SK-N-SH treated with all-trans-retinoic acid at 6 μM for 48 hours (cell line): ENCODE measurements at regions not wholly inside any gene's neighbourhood (a gene's known extent, or its start where the extent isn't known, plus 50 kb on each side); places are given as distances from the start of the nearest gene placed in this dataset.

Experiments
- GLIS3 ChIP-seq: fragments of 250-450 bp; sonication (Bioruptor Pico); IDR thresholded peaks from 2 replicates; pipeline ENCODE4 v1.5.0; 2020; ENCODE audit warnings: mild to moderate bottlenecking, moderate library complexity
- ZFP3 ChIP-seq: fragments of 250-450 bp; sonication (Bioruptor Pico); IDR thresholded peaks from 2 replicates; pipeline ENCODE4 v1.5.0; 2020; ENCODE audit warnings: mild to moderate bottlenecking, moderate library complexity
- ZNF70 ChIP-seq: fragments of 450-650 bp; formaldehyde crosslinking; IDR thresholded peaks from 2 replicates; pipeline ENCODE4 v1.5.0; 2020; ENCODE audit warnings: mild to moderate bottlenecking, moderate library complexity

GRCh38 chr17:13096291-13096690, 78.5 kb upstream of the ELAC2 start:
- TF ChIP-seq ZFP3 (CRISPR knock-in tag) (no peak), GLIS3 (CRISPR knock-in tag) (no peak), ZNF70 (CRISPR knock-in tag) (no peak)
